HepG2 (cell line): ENCODE measurements at regions not wholly inside any gene's neighbourhood (a gene's known extent, or its start where the extent isn't known, plus 50 kb on each side); places are given as distances from the start of the nearest gene placed in this dataset.

ENCODE experiments used
- ATF1 ChIP-seq: IDR thresholded peaks from 2 replicates; pipeline ENCODE4 v1.6.1; 2016; ENCODE audit warnings: mild to moderate bottlenecking, control low read depth
- BRCA1 ChIP-seq: sonication (generic); formaldehyde crosslinking; IDR thresholded peaks from 2 replicates; pipeline ENCODE4 v1.4.0; 2020; ENCODE audit warnings: missing genetic modification reagents
- CBX5 ChIP-seq: sonication (generic); formaldehyde crosslinking; IDR thresholded peaks from 2 replicates; pipeline ENCODE4 v1.4.0; 2020; ENCODE audit warnings: missing genetic modification reagents, borderline replicate concordance
- CENPBD1 ChIP-seq: sonication (generic); formaldehyde crosslinking; IDR thresholded peaks from 2 replicates; pipeline ENCODE4 v1.8.0; 2022; ENCODE audit warnings: missing genetic modification reagents, low read depth, mild to moderate bottlenecking, borderline replicate concordance
- CHD2 ChIP-seq: IDR thresholded peaks from 2 replicates; pipeline ENCODE4 v1.6.1; 2011; ENCODE audit warnings: low read depth, low read length, improper control_type of control experiment
- ERF ChIP-seq: IDR thresholded peaks from 2 replicates; pipeline ENCODE4 v1.6.1; 2018; ENCODE audit warnings: missing biosample characterization, missing genetic modification reagents
- FOXK2 ChIP-seq: fragments of 450-650 bp; IDR thresholded peaks from 2 replicates; pipeline ENCODE4 v1.6.1; 2016
- HOXD1 ChIP-seq: sonication (generic); formaldehyde crosslinking; IDR thresholded peaks from 2 replicates; pipeline ENCODE4 v1.5.0; 2020; ENCODE audit warnings: missing genetic modification reagents
- JDP2 ChIP-seq: sonication (generic); formaldehyde crosslinking; IDR thresholded peaks from 2 replicates; pipeline ENCODE4 v1.8.1; 2022; ENCODE audit warnings: missing genetic modification reagents, borderline replicate concordance
- MEIS1 ChIP-seq: sonication (generic); formaldehyde crosslinking; IDR thresholded peaks from 2 replicates; pipeline ENCODE4 v1.9.0; 2021; ENCODE audit warnings: mild to moderate bottlenecking, missing genetic modification reagents, moderate library complexity, borderline replicate concordance
- MTF2 ChIP-seq: sonication (generic); formaldehyde crosslinking; IDR thresholded peaks from 2 replicates; pipeline ENCODE4 v1.5.0; 2020; ENCODE audit warnings: missing genetic modification reagents, borderline replicate concordance
- NFATC3 ChIP-seq: sonication (generic); formaldehyde crosslinking; IDR thresholded peaks from 2 replicates; pipeline ENCODE4 v1.5.1; 2020; ENCODE audit warnings: mild to moderate bottlenecking, missing genetic modification reagents
- RAD51 ChIP-seq: fragments of 450-650 bp; IDR thresholded peaks from 2 replicates; pipeline ENCODE4 v1.6.1; 2016; ENCODE audit warnings: borderline replicate concordance
- RBM22 ChIP-seq: fragments of 200-400 bp; formaldehyde crosslinking; optimal IDR thresholded peaks from 2 replicates; pipeline ENCODE3; 2017; ENCODE audit warnings: mild to moderate bottlenecking, low read length, moderate library complexity
- SRSF9 ChIP-seq: fragments of 200-400 bp; formaldehyde crosslinking; IDR thresholded peaks from 2 replicates; pipeline ENCODE4 v1.6.1; 2018; ENCODE audit warnings: borderline replicate concordance, mild to moderate bottlenecking, low read depth, low read length; ENCODE audit not compliant: insufficient read depth, poor library complexity, severe bottlenecking
- TARDBP ChIP-seq: sonication (generic); formaldehyde crosslinking; IDR thresholded peaks from 2 replicates; pipeline ENCODE4 v1.8.0; 2022; ENCODE audit warnings: mild to moderate bottlenecking, missing genetic modification reagents
- ZBTB7A ChIP-seq: sonication (generic); formaldehyde crosslinking; IDR thresholded peaks from 2 replicates; pipeline ENCODE4 v1.8.0; 2022; ENCODE audit warnings: mild to moderate bottlenecking, missing genetic modification reagents
- ZFP36L2 ChIP-seq: sonication (generic); formaldehyde crosslinking; IDR thresholded peaks from 2 replicates; pipeline ENCODE4 v1.4.0; 2020; ENCODE audit warnings: missing genetic modification reagents
- ZMYM2 ChIP-seq: sonication (generic); formaldehyde crosslinking; IDR thresholded peaks from 2 replicates; pipeline ENCODE4 v1.8.0; 2022; ENCODE audit warnings: mild to moderate bottlenecking, missing genetic modification reagents
- ZMYM4 ChIP-seq: sonication (generic); formaldehyde crosslinking; IDR thresholded peaks from 2 replicates; pipeline ENCODE4 v1.8.1; 2023; ENCODE audit warnings: mild to moderate bottlenecking, missing genetic modification reagents
- ZNF205 ChIP-seq: IDR thresholded peaks from 2 replicates; pipeline ENCODE4 v1.6.1; 2018; ENCODE audit warnings: missing biosample characterization, missing genetic modification reagents
- ZNF329 ChIP-seq: sonication (generic); formaldehyde crosslinking; IDR thresholded peaks from 2 replicates; pipeline ENCODE4 v1.9.0; 2021; ENCODE audit warnings: low read depth, mild to moderate bottlenecking, missing genetic modification reagents
- ZNF780A ChIP-seq: sonication (generic); formaldehyde crosslinking; IDR thresholded peaks from 2 replicates; pipeline ENCODE4 v1.8.0; 2022; ENCODE audit warnings: mild to moderate bottlenecking, missing genetic modification reagents, moderate library complexity
- ZSCAN29 ChIP-seq: sonication (generic); formaldehyde crosslinking; conservative IDR thresholded peaks from 2 replicates; pipeline ENCODE4 v1.4.0; 2020; ENCODE audit warnings: mild to moderate bottlenecking, missing genetic modification reagents
- ZSCAN9 ChIP-seq: IDR thresholded peaks from 2 replicates; pipeline ENCODE4 v1.6.1; 2016; ENCODE audit warnings: borderline replicate concordance
- TF ChIP-seq, protein P1 (sequence below): sonication (generic); formaldehyde crosslinking; IDR thresholded peaks from 2 replicates; pipeline ENCODE4 v1.4.0; 2020; ENCODE audit warnings: missing genetic modification reagents
- TF ChIP-seq, protein P2 (sequence below): sonication (generic); formaldehyde crosslinking; IDR thresholded peaks from 2 replicates; pipeline ENCODE4 v1.4.0; 2020; ENCODE audit warnings: missing genetic modification reagents, borderline replicate concordance
- TF ChIP-seq, protein P3 (sequence below): sonication (generic); formaldehyde crosslinking; IDR thresholded peaks from 2 replicates; pipeline ENCODE4 v1.4.0; 2020; ENCODE audit warnings: missing genetic modification reagents, borderline replicate concordance

- TF ChIP-seq ZFP36L2 = no peak
- TF ChIP-seq CENPBD1 (CRISPR knock-in tag) = no peak
- 0 out of 2 replicates have a peak, but pooled peaks have one; percentile 18 for TF ChIP-seq ZSCAN9 (CRISPR knock-in tag)
- peak; percentile 58; the same call in 1 of the 2 replicates for TF ChIP-seq TARDBP (CRISPR knock-in tag)
- TF ChIP-seq MEIS1 (CRISPR knock-in tag) = peak; percentile 60; the same call in 1 of the 2 replicates
- no peak for TF ChIP-seq MTF2 (CRISPR knock-in tag)
- TF ChIP-seq, protein P1, sequence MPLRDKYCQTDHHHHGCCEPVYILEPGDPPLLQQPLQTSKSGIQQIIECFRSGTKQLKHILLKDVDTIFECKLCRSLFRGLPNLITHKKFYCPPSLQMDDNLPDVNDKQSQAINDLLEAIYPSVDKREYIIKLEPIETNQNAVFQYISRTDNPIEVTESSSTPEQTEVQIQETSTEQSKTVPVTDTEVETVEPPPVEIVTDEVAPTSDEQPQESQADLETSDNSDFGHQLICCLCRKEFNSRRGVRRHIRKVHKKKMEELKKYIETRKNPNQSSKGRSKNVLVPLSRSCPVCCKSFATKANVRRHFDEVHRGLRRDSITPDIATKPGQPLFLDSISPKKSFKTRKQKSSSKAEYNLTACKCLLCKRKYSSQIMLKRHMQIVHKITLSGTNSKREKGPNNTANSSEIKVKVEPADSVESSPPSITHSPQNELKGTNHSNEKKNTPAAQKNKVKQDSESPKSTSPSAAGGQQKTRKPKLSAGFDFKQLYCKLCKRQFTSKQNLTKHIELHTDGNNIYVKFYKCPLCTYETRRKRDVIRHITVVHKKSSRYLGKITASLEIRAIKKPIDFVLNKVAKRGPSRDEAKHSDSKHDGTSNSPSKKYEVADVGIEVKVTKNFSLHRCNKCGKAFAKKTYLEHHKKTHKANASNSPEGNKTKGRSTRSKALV (CRISPR knock-in tag) = no peak
- TF ChIP-seq ZNF780A (CRISPR knock-in tag) = no peak
- no peak for TF ChIP-seq ZBTB7A
- TF ChIP-seq RBM22 = no peak
- TF ChIP-seq CHD2 = no peak
- TF ChIP-seq RAD51 = no peak
- no peak for TF ChIP-seq HOXD1 (CRISPR knock-in tag)
- TF ChIP-seq, protein P2, sequence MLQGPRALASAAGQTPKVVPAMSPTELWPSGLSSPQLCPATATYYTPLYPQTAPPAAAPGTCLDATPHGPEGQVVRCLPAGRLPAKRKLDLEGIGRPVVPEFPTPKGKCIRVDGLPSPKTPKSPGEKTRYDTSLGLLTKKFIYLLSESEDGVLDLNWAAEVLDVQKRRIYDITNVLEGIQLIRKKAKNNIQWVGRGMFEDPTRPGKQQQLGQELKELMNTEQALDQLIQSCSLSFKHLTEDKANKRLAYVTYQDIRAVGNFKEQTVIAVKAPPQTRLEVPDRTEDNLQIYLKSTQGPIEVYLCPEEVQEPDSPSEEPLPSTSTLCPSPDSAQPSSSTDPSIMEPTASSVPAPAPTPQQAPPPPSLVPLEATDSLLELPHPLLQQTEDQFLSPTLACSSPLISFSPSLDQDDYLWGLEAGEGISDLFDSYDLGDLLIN = no peak
- peak; percentile 54; the same call in 1 of the 2 replicates for TF ChIP-seq BRCA1 (CRISPR knock-in tag)
- no peak for TF ChIP-seq JDP2 (CRISPR knock-in tag)
- TF ChIP-seq SRSF9 = no peak
- TF ChIP-seq, protein P3, sequence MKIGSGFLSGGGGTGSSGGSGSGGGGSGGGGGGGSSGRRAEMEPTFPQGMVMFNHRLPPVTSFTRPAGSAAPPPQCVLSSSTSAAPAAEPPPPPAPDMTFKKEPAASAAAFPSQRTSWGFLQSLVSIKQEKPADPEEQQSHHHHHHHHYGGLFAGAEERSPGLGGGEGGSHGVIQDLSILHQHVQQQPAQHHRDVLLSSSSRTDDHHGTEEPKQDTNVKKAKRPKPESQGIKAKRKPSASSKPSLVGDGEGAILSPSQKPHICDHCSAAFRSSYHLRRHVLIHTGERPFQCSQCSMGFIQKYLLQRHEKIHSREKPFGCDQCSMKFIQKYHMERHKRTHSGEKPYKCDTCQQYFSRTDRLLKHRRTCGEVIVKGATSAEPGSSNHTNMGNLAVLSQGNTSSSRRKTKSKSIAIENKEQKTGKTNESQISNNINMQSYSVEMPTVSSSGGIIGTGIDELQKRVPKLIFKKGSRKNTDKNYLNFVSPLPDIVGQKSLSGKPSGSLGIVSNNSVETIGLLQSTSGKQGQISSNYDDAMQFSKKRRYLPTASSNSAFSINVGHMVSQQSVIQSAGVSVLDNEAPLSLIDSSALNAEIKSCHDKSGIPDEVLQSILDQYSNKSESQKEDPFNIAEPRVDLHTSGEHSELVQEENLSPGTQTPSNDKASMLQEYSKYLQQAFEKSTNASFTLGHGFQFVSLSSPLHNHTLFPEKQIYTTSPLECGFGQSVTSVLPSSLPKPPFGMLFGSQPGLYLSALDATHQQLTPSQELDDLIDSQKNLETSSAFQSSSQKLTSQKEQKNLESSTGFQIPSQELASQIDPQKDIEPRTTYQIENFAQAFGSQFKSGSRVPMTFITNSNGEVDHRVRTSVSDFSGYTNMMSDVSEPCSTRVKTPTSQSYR (CRISPR knock-in tag) = no peak; the same call in 1 of the 2 replicates
- no peak for TF ChIP-seq ZMYM2 (CRISPR knock-in tag)
- no peak for TF ChIP-seq NFATC3 (CRISPR knock-in tag)
- peak; percentile 99 for TF ChIP-seq ZNF205 (CRISPR knock-in tag)
- peak; percentile 58 for TF ChIP-seq FOXK2
- TF ChIP-seq CBX5 = no peak
- no peak for TF ChIP-seq ZSCAN29 (CRISPR knock-in tag)
- TF ChIP-seq ATF1 (CRISPR knock-in tag) = 0 out of 2 replicates have a peak, but pooled peaks have one; percentile 40
- no peak for TF ChIP-seq ZNF329 (CRISPR knock-in tag)
- TF ChIP-seq ERF (CRISPR knock-in tag) = 0 out of 2 replicates have a peak, but pooled peaks have one; percentile 49
- TF ChIP-seq ZMYM4 = peak; percentile 83
Observed at GRCh38 chr21:28256420-28256831, 736.3 kb downstream of the LTN1 start (continued).
